GM12875 (cell line): ENCODE measurements at regions not wholly inside any gene's neighbourhood (a gene's known extent, or its start where the extent isn't known, plus 50 kb on each side); places are given as distances from the start of the nearest gene placed in this dataset.
"Not testable (repeated sequence)": the region's sequence is repeated elsewhere in the genome, so short reads cannot be mapped to it uniquely, and the experiment has no call there.

Source experiments
- H3K4me3 ChIP-seq: one replicate; pipeline ENCODE4 v1.5.1; 2011; ENCODE audit warnings: low read depth, low read length, control low read depth
- CTCF ChIP-seq: IDR thresholded peaks from 2 replicates; pipeline ENCODE4 v1.5.1; 2011; ENCODE audit warnings: low read depth, mild to moderate bottlenecking, control low read depth, inconsistent platforms, low read length, moderate library complexity, borderline replicate concordance; ENCODE audit not compliant: insufficient read depth

DNA sequence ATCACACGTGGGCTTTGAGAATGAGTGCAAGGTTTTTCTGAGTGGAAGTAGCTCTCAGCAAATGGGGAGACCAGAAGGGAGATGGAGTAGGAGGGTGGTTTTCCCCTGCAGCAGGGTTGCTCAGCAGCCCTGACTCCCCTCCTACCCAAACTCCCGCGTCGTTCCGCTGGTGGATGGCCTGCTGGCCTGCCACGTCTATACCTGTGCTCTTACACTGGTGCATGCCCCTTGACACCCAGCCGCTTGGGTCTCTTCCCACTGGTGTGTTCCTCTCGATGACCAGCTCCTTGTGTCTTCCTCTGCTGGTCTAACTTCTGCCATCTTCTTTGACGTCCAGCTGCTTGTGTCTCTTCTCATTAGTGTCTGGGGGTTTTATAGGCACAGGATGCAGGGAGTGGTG lies 1797.9 kb downstream of the NCAM2 start:
- no peak overlapping the region for H3K4me3 ChIP-seq
- no peak for TF ChIP-seq CTCF

- no peak overlapping the region for H3K4me3 ChIP-seq
- TF ChIP-seq CTCF = no peak
Observed at GRCh38 chr21:22804151-22804550, 1805.9 kb downstream of the NCAM2 start.

DNA sequence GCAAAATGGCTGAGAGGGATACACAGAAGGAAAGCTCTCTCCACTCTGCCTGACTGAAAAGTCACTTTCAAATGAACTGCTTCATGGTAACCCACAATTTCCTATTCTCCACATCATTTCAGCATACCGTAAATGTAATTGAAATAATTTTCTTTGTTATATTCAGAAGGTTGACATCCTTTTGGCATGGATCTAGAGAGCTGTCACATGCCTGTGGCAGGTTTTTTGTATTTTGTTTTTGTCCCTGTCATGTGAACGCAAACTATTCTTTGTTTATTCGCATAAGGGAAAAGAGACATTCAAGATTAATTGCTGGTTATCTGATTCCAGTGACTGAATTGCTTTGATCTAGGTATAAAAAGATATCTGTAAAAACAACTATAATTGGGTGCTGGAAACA lies 1808.1 kb downstream of the NCAM2 start:
- no peak for TF ChIP-seq CTCF

DNA sequence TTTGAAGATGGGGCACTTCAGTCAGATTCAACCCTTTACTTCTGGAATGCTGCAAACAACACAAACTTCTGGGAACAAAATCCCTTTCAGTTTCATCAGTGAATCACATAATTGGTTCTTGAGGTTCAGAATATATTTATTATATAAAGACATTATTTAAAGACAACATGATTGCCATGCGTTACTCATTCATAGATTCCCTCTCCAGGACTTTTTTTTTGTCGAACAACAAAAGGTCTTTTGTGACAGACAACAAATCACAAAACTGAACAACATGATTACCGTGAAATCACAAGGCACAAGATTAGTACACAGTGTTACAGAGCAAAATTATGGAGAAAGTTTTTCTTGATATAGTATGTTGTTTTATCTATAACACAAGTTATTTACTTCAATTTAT lies 1815.0 kb downstream of the NCAM2 start:
- no peak overlapping the region for H3K4me3 ChIP-seq
- no peak for TF ChIP-seq CTCF

More for the DNA sequence above, 1808.1 kb downstream of the NCAM2 start:
- H3K4me3 ChIP-seq = no peak overlapping the region

GRCh38 chr21:22818681-22819485 lies 1820.7 kb downstream of the NCAM2 start:
- H3K4me3 ChIP-seq = not testable (repeated sequence)

DNA sequence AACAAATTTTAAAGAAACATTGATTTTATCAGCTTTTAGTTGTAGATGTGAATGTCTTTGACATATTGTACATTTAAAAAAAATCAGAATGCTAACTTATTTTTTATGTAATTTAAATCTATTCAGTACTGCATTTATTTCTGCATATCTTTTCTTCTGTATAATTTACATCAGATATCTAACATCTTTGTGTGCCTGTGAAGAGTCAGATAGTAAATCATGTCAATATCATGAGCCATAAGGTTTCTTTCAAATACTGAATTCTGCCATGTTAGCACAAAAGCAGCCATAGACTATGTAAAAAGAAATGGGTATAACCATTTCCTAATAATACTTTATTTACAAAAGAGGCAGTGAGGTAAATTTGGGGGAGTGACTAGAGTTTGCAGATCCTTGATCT lies 1829.2 kb downstream of the NCAM2 start:
- no peak overlapping the region for H3K4me3 ChIP-seq
- no peak for TF ChIP-seq CTCF

DNA sequence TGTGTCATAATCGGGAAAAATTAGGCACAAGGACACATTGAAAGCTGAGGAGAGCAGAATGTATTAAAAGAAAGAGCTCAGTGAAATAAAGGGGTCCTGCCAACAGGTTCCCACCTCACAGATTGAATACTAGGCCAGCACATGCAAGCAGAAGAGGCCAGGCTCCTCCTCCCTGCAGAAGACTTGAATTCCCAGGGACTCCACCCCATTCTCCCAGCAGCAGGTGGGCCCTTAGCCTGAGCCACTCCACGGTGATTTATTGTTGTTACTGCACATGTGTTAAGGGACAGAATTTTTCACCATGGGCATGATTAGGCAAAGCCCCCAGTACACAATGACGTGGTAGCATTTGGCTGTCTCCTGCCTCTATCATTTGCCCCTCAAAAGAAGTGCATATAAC lies 1844.7 kb downstream of the NCAM2 start:
- TF ChIP-seq CTCF = no peak
- no peak overlapping the region for H3K4me3 ChIP-seq
